ENCODE measurements at regions not wholly inside any gene's neighbourhood (a gene's known extent, or its start where the extent isn't known, plus 50 kb on each side); places are given as distances from the start of the nearest gene placed in this dataset.

DNA sequence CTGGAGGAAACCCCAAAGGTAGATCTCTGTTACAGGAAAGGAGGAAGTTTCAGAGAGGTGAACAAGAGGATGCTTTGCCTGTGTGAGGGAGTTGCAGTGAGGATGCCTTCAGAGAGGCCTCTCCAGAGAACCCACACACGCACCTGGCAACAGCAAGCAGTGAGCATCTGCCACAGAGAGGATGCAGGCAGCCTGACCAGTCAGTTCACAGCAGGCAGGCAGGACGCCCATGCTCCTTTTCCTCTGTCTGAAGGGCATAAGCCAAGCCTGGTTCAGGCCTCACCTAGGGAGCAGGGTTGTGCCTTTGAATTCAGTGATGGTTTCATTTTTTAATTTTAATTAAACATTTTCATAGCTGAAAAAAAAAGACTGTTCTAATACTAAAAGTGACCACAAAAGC, 346.0 kb upstream of the MARCKS start:
- TF ChIP-seq EZH2 (optimal IDR thresholded peaks at IDR 0.05; ENCODE audit: low read depth, low read length), result no peak
- TF ChIP-seq EZH2phosphoT487 (IDR thresholded peaks at IDR 0.05; ENCODE audit: low read length), result no peak
- no peak for TF ChIP-seq CTCF (IDR thresholded peaks at IDR 0.05; ENCODE audit: low read length)
- Histone ChIP-seq H3K27ac (ENCODE audit: low read length) (no peak overlapping the region), H3K79me2 (ENCODE audit: low read length) (no peaks in the 10 kb centered on the region), H3K4me2 (ENCODE audit: low read depth, low read length) (no peak overlapping the region), H3F3A (ENCODE audit: insufficient read depth, low read length) (no peaks in the 10 kb centered on the region), H3K4me1 (ENCODE audit: low read length) (no peaks in the 10 kb centered on the region), H3K27me3 (replicated peaks; ENCODE audit: insufficient read depth, low read length) (no peaks in the 10 kb centered on the region), H2AFZ (ENCODE audit: low read length) (no peak overlapping the region), H3K9ac (ENCODE audit: low read length) (no peak overlapping the region), H3K9me2 (replicated peaks; ENCODE audit: insufficient read depth, low read length) (no peaks in the 10 kb centered on the region), H4K20me1 (ENCODE audit: insufficient read depth, low read length) (no peaks in the 10 kb centered on the region), H3K4me3 (ENCODE audit: low read length) (no peak overlapping the region), H3K9me3 (replicated peaks; ENCODE audit: insufficient read depth, low read length) (no peaks in the 10 kb centered on the region), H3K36me3 (replicated peaks; ENCODE audit: insufficient read depth, low read length) (no peaks in the 10 kb centered on the region)
- no peak for DNase-seq

DNA sequence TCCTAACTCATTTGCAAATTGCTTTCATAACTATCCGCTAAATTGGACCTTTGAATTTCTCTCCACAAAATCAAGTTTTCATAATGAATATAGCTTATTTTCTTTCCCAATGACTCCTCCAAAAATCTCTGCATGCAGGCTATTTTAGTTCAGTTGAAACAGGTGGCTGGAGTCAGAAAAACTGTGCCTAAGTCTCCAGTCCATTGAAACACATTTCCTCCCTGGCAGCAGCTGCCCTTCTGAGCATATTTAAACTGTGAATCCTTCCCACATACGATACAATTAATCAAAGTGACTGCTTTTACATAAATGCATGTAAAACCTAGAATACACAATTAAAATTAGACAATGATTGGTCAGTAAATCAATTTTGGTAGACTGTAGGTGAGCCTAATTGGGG, 344.6 kb upstream of the MARCKS start:
- TF ChIP-seq EZH2phosphoT487 (IDR thresholded peaks at IDR 0.05; ENCODE audit: low read length), result no peak
- no peak for TF ChIP-seq EZH2 (optimal IDR thresholded peaks at IDR 0.05; ENCODE audit: low read depth, low read length)
- TF ChIP-seq CTCF (IDR thresholded peaks at IDR 0.05; ENCODE audit: low read length), result no peak
- no peak for DNase-seq

DNA sequence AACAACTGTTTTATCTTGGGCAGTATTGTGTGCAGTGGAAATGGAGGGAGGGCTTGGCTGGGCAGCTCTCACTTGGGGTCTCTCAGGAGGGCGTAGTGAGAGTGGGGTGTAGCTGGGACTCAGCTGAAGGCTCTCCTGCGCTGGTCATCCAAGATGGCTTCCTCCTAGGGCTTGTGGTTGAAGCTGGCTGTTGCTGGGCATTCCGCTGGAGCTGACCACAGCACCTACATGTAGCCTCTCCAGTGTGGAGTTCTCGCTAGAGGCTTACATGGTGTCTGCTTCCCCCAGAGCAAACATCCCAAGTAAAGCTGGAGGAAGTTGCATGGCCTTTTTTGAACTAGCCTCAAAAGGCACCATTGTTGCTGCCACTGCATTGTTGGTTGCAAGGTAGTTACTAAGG, 344.1 kb upstream of the MARCKS start:
- DNase-seq, result no peak
- no peaks in the 10 kb centered on the region for H3F3A ChIP-seq (ENCODE audit: insufficient read depth, low read length)
- H3K4me3 ChIP-seq (ENCODE audit: low read length), result no peak overlapping the region
- H3K9me3 ChIP-seq (replicated peaks; ENCODE audit: insufficient read depth, low read length), result no peaks in the 10 kb centered on the region
- no peaks in the 10 kb centered on the region for H3K79me2 ChIP-seq (ENCODE audit: low read length)
- H3K9me2 ChIP-seq (replicated peaks; ENCODE audit: insufficient read depth, low read length), result no peaks in the 10 kb centered on the region
- H3K27ac ChIP-seq (ENCODE audit: low read length), result no peak overlapping the region
- no peak overlapping the region for H3K9ac ChIP-seq (ENCODE audit: low read length)
- H3K4me1 ChIP-seq (ENCODE audit: low read length), result no peaks in the 10 kb centered on the region
- H2AFZ ChIP-seq (ENCODE audit: low read length), result no peak overlapping the region
- H3K36me3 ChIP-seq (replicated peaks; ENCODE audit: insufficient read depth, low read length), result no peaks in the 10 kb centered on the region
- no peak overlapping the region for H3K4me2 ChIP-seq (ENCODE audit: low read depth, low read length)
- TF ChIP-seq EZH2 (optimal IDR thresholded peaks at IDR 0.05; ENCODE audit: low read depth, low read length), result no peak
- no peak for TF ChIP-seq CTCF (IDR thresholded peaks at IDR 0.05; ENCODE audit: low read length)
- TF ChIP-seq EZH2phosphoT487 (IDR thresholded peaks at IDR 0.05; ENCODE audit: low read length), result no peak
- H4K20me1 ChIP-seq (ENCODE audit: insufficient read depth, low read length), result no peaks in the 10 kb centered on the region
- H3K27me3 ChIP-seq (replicated peaks; ENCODE audit: insufficient read depth, low read length), result no peaks in the 10 kb centered on the region

More for the DNA sequence above, 344.6 kb upstream of the MARCKS start:
- Histone ChIP-seq H3K4me2 (ENCODE audit: low read depth, low read length) (no peak overlapping the region), H3K79me2 (ENCODE audit: low read length) (no peaks in the 10 kb centered on the region), H2AFZ (ENCODE audit: low read length) (no peak overlapping the region), H3F3A (ENCODE audit: insufficient read depth, low read length) (no peaks in the 10 kb centered on the region), H3K9me2 (replicated peaks; ENCODE audit: insufficient read depth, low read length) (no peaks in the 10 kb centered on the region), H3K27me3 (replicated peaks; ENCODE audit: insufficient read depth, low read length) (no peaks in the 10 kb centered on the region), H4K20me1 (ENCODE audit: insufficient read depth, low read length) (no peaks in the 10 kb centered on the region), H3K36me3 (replicated peaks; ENCODE audit: insufficient read depth, low read length) (no peaks in the 10 kb centered on the region), H3K4me1 (ENCODE audit: low read length) (no peaks in the 10 kb centered on the region), H3K27ac (ENCODE audit: low read length) (no peak overlapping the region), H3K9me3 (replicated peaks; ENCODE audit: insufficient read depth, low read length) (no peaks in the 10 kb centered on the region), H3K4me3 (ENCODE audit: low read length) (no peak overlapping the region), H3K9ac (ENCODE audit: low read length) (no peak overlapping the region)

Measured in MM.1S (cell line).